Amygdala (tissue), 56 donors: ENCODE measurements at regions not wholly inside any gene's neighbourhood (a gene's known extent, or its start where the extent isn't known, plus 50 kb on each side); places are given as distances from the start of the nearest gene placed in this dataset.

Source experiments
- DNase-seq, 56 donors: peaks; one replicate each; lab custom pipeline; 2025; lab: John Stamatoyannopoulos, UW

DNA sequence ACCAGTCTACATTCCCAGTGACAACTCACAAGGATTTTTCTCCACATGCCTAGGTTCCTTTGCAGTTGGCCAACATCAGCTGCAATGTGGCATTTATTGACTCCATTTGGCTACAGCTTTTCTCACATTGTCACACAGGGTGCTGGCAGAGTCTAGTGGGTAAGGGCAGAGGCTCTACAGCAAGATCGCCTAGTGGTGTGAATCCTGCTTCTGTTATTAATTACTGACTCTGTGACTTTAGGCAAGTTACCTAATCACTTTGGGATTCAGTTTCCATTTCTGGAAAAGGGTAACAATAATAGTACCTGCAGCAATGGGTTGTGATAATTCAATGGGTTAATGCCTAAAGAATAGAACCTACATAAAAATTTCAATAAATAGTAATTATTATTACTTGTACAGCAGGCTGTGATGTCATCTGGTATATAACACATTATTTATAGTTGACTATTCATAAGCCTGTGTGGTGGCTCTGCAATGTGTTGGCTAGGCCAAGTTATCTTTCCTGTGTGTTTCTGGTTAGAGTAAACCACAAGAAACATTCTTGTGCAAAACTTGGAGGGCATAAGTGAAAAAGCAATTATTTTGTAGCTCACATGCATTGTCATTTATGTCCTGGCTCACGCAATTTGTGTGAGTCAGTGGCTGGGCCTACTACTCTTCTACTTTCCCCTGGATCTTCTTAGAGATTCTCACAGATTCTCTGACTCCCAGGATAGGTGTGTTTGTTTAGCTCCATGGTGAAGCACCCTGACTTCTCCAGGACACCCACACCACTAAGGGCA lies 59.5 kb downstream of the PTGS2 start:
- DNase-seq = no peak

DNA sequence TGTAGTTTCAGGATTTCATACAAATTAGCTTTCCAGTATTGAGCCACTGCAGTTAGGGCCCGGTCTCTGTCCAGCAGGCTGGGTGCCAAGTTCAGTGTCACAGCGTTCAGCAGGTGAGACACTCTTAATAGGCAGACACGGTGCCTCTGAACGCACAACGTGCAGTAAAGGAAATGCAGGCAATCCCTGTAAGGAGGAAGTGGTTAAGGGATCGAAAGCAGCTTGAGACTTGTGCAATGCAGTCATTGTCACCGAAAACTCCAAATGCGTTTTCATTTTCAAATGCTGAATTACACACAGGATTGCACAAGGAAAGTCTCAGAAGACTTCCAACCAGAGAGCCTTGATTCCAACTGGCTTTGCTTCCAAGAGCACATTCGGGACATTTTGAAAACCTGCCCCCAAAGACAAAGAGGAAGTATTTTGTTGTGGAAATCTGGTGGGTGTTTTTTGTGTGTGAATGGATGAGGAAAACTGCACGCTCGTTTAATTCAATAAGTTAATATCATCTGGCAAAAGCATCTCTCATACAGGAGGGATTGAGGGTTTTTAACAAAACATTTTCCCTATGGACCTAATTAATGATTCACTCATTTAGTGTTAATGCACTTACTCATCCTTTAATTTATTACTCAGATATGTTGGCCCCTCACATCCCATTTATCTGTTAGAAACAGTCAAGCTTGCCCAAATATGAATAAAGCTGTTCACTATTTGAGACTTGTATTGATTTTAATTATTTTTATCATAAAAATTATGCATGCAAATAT lies 61.6 kb downstream of the PTGS2 start:
- DNase-seq = peak in 8 of 56 donors; percentile 2 to 26 (median 10)

DNA sequence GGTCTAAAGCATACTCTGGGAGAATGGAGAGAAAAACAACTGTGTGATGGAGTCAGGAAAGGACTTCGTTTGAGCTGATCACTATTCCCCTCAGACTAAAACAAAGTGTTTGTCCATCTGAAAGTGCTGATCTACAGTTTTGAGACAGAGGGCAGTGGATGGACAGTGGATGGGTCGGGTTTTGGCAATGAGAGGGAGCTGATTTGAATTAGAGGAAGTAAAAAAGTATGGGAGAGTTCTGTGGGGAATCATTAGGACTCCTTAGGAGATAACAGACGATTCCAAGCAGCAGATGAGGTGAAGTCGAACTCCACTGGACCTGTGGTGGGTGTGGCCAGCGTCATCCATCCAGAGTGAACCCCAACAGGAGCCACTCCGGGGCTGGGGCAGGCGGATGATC lies 62.3 kb downstream of the PTGS2 start:
- DNase-seq = no peak

DNA sequence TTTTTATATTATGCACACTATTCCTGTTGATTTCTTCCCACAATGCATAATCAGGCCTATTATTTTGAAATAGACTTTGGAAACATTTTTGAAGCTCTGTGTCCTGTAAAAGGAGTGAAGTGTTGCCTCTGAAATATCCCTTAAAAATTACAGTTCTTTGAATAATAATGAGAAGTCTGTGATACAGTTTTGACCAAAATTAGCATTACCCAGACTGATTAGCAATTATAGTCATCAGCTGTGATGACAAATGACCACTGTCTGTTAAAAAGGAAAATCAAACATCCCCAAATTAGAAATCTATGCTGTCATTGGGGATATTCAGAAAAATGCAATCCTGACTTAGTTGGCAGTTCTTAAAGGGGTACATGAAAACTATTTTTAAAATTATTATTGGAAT lies 63.7 kb downstream of the PTGS2 start:
- no peak for DNase-seq

DNA sequence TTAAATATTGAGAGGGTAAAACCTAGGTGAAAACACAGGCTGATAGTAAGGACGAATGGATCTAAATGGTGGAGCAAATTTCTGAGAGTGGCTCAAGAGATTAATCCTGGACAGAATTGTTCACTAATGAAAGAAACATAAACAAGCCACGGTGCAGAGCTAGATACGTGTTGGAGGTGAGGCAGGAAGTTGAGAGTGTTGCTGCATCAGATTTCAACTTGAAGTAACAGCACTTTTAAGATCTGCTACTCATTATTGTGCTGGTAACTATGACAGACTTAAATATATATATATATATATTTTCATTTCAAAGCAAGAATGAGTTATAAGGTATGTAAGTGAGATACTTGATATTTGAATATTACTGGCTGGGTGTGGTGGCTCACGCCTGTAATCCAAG lies 64.9 kb downstream of the PTGS2 start:
- DNase-seq = no peak

DNA sequence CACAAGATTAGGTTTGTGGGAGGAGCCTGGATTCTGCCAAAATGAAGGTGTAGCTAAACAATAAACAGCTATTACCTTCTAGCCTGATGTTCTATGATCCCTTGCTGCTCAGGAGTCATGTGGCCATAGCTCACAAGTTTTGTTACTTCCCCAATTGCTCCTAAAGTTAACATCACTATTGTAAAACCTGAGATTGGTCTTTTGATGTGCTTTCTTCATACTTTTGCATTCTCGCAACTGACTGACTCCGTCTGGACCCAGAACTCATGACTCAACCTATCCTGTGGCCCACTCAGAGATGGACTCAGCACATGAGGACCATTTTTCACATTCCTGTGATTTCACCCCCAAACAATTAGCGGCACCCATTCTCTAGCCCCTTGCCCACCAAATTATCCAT lies 69.1 kb downstream of the PTGS2 start:
- no peak for DNase-seq

DNA sequence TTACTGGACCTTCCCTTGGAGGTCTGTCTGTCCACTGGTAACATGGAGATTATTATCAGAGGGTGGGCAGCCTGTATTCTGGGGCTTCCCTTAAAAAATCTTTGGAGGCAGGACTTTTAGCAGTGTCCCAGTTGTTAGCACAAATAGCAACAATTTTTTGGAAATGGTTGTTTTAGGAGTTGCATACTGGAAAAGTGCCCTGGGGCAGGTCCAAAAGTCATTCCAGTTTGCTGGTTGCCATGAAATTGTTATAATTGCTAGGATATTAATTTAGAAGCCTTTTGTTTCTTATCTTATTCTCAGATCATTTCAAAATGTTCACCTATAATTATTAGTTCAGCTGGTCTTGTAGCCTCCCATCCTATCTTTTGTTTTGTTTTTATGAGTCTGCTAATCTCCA lies 71.0 kb downstream of the PTGS2 start:
- no peak for DNase-seq

DNA sequence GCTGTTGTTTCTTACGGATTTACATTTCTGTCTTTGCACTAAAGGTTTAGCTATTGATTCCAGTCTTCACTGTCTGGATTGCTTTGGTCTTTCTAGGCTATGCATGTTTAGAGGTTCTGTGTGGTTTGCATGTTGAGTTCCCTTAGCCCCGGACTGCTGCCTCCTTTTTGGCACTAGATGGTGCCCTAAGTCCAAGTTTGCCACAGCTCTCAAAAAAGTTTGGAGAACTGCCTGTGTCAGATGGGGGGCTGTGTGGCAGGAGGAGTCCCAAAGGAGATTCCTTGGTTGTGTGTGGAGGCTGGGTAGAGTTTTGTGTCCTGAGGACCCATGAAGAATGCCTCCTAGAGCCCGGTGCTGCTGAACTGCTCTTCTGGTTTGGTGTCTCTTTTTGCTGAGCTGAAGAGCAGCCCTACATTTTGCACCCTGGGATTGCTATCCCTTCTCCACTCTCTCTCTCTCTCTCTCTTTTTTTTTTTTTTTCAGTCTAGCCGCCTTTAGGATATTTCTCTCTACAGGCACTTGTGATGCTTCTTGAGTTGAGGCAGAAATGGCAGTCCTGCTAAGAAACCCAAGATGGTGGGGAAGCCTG lies 74.4 kb downstream of the PTGS2 start:
- peak in 1 of 56 donors; percentile 3 for DNase-seq

DNA sequence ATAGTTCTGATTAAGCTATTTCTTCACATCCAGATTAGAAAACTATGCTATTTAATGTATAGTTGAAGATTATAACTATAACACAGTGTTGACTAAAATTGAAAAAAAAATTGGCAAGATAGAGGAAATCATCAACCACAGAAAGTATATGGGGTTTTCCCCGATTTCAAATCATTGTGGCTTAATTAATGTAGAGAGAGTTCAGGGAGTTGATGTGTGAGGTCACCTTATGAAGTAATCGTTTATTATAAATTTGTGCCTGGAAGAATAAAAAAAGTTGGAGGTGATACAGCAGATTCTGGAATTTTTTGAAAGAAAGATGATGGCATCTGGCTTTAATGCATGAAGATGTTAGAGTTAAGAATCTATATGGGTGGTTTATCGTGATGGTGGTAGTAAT lies 84.3 kb downstream of the PTGS2 start:
- no peak for DNase-seq

DNA sequence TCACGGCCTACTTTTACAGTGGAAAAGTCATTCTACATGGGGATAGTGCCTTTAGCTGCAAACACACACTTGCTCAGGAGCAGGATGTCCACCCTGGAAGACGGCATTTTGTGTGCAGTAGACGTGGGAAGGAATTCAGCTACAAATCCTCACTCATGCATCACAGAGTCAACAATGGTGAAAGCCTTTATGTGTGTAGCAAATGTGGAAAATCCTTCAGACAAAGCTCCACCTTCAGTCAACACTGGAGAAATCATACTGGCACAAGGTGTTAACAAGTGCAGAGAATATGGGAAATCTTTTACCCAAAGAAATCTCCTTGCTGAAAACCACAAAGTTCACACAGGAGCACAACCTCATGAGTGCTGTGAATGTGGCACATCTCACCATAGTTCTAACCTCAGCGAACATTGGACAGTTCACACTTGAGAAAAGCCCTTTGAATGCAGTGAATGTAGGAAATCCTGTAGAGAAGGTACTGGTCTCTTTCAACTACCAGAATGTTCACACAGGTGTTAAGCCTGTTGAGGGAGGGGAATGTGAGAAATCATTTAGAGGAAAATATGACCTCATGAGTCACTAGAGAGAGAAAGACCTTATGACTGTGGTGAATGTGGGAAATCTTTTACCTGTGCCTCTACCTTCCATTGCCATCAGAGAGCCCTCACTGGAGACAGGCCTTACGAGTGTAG lies 101.8 kb downstream of the PTGS2 start:
- DNase-seq = no peak

DNA sequence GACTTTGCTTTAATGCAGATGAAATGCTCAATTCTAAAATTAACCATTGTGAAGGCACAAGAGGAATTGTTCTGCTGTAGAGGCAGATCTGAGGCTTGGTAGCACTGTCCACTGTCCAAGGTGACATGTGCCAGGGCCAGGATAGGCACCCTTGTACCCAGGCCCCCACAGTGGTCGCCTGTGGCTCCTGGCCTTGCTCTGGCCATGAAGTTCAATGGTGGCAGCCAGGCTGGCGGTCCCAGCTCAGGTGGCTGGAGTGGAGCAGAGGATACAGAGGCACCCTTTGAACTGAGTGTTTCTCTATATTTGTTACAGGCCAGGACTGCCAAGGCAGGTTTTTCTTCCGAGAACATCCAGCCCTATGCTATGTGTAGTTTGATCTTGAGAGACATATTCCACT lies 102.6 kb downstream of the PTGS2 start:
- DNase-seq = no peak

DNA sequence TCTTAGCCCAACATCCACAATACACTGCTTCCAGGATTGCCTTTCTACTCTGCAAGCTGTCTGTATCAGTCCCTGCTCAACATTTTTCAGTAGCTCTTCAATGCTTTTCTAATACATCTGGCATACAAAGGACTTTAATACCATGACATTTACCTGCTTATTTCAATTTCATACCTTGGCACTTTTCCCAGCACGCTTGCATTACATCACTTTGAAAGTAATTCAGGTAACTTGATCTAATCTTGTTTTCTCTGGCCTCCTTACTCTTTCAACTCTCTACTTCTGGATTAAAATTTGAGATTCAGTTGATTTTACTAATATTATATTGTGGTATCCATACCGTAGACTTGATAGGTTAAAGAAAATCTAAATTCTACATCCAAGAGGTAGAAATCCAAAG lies 103.0 kb downstream of the PTGS2 start:
- DNase-seq = no peak

DNA sequence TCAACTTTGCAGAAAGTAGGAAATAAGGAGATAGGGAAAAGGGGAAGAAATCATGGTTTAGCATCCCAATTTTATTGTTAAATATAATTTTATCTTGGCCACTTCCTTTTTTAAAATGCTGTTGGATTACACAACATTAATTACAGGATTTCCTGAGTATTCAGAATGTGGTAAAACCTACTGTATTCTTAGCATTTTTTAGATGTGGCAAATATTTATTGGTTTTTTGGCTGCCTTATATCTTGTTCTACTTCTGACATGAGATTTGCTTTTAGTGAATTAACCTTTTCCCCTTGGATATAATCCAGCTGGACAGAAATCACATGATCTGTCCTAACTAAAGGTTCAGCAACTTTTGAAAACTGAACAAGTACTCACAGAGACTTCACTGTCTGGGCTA lies 104.9 kb downstream of the PTGS2 start:
- DNase-seq = no peak

DNA sequence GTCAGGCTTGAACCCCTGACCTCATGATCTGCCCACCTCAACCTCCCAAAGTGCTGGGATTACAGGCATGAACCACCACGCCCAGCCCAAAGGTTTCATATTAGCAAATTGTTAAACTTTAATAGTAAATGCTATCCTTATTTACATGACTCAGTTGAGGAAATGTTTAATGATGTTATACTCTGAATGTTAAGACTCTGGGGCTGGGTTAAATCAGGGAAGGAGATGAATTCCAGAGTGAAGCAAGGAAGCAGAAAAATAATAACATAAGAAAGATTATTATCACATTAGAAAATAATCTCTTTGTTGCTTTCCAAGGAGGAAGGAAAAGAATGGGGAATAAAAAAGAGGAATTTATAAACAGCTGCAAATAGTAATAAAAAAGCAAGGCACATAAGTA lies 105.3 kb downstream of the PTGS2 start:
- no peak for DNase-seq

DNA sequence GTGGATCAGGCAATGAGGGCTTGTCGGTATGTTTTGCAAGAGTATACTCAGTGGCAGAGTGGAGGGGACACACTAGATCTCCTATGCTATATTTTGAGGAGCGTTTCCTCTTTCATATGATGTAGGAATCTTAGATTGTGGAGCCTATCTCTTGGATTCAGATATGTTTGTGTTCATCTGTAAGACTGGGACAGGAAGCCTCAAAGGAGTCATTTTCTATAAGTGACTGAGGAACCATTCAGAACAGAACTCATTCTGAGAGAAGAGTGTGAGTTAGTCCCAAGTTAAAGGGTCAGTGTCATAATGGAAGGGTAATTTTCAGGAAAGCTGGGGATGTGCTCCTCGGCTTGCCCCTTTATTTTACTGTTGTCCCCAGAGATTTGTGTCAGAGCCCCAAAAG lies 107.7 kb downstream of the PTGS2 start:
- no peak for DNase-seq

DNA sequence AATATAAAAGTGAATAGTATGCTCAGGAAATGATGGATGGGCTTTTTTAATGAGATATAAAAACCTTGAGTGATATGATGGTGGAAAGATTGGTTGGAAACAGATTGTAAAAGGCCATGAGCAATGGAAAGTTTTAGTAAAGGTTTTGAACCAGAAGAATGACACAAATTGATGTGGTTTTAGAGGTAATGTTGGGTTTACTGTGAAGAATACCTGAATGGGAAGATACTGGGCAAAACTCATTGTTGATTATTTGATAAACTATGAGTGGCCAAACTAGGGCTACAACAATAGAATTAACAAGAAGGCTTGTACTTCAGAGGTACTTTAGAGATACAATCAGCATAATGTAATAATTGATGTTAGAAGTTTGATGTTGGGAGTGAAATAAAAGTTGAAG lies 108.5 kb downstream of the PTGS2 start:
- no peak for DNase-seq

DNA sequence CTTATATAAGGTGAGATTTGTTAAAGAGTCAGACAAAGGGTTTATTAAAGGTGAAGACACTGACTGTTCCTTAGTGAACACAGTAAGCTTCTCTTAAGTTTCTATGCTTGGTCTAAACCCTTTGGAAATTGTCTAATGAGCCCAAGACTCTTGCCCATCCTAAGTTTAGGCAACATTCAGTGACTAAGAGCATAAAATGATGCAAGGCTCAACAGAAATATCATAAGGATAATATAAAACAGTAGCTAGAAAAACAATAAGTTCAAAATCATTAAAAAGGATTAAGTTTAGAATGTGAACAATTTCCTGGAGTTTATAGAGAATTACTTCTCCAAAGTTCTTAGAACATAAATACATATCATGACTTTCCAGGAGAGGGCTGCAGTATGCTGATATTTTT lies 108.9 kb upstream of the PDC start:
- no peak for DNase-seq

DNA sequence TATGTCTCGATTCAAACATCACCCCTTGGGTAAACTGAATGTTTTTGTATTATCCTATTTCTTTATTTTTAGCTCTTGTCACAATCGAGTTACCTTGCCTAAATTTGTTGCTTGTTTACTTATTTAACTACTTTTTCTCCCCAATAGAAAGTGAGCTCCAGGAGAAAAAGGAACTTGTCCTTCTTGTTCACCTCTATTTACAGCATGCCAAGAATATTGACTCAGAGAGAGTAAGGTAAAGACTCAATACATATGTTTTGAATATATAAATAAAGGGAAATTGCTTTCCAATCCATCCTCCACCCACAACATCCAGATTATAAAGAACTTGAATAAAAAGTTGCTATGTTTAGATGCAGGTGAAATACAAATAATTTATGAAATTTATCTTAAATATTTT lies 107.3 kb upstream of the PDC start:
- no peak for DNase-seq

DNA sequence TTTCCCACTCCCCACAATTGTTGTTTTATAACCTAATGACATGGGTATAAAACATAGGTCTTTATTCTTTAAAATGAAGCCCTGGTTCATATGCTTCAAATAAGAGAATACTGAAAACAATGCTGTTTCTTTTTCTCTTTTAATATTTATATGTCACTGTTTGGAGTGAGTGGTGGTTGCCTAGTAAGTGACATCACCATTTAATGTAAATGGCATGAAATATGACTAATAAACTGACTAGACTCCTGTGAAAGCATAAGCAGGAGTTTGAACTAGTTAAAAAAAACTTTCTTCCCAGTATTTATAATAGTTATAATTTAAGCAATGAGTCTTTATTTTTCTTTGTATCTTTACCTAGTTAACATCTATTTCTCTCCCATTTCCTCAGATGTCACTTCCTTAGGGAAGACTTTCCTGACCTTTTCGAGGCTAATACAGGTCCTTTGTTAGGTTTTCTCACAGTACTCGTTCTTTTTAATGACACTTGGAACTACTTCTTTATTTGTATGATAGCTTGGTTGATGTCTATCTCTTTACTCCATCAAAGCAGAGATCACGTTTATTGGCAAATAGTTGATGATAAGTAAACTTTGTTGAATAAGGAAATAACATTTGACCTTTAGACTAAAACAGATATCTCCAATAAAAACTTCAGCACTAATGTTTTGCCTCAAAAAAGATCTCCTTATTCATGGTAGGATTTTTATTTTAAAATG lies 105.4 kb upstream of the PDC start:
- DNase-seq = no peak

DNA sequence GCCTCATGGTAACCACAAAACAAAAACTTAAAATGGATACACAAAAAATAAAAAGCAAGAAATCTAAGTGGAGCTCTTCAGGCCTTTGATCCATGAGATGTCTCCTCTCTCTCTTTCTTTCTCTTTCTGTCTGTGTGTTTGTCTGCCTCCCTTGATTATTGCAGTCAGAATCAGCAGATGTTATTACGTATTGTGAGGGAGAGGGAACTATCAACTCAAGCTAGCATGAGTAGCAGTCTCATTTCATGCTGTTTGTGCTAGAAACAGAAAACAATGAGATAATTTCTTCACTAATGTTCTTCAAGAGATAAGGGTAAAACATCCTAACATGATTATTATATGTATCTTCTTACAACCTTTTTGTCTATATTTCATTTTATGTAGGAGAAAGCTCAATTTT lies 103.7 kb upstream of the PDC start:
- DNase-seq = no peak
